HEK293T (cell line): ENCODE measurements at regions not wholly inside any gene's neighbourhood (a gene's known extent, or its start where the extent isn't known, plus 50 kb on each side); places are given as distances from the start of the nearest gene placed in this dataset.

Experiments
- CTCF ChIA-PET: fragments of 350-600 bp; formaldehyde crosslinking; extraction: SDS; loops from one replicate; lab custom pipeline; 2021; ENCODE audit warnings: antibody characterized with exemption, inconsistent platforms; lab: Yijun Ruan, JAX
- POLR2A ChIA-PET: fragments of 350-600 bp; formaldehyde crosslinking; extraction: SDS; loops from one replicate; lab custom pipeline; 2020; ENCODE audit warnings: antibody characterized with exemption, inconsistent platforms; lab: Yijun Ruan, JAX
- DNase-seq: peaks from one replicate; pipeline ENCODE4 v3.0.0; 2012; ENCODE audit warnings: mixed read lengths; ENCODE audit errors: extremely low spot score
- ARNT ChIP-seq: fragments of 450-650 bp; IDR thresholded peaks from 2 replicates; pipeline ENCODE4 v1.6.1; 2017; ENCODE audit warnings: mild to moderate bottlenecking
- BHLHE40 ChIP-seq: fragments of 450-650 bp; IDR thresholded peaks from 2 replicates; pipeline ENCODE4 v1.6.1; 2016; ENCODE audit warnings: mild to moderate bottlenecking, moderate library complexity, borderline replicate concordance
- CTBP1 ChIP-seq: fragments of 450-650 bp; IDR thresholded peaks from 2 replicates; pipeline ENCODE4 v1.6.1; 2016; ENCODE audit warnings: borderline replicate concordance
- ELF4 ChIP-seq: fragments of 450-650 bp; IDR thresholded peaks from 2 replicates; pipeline ENCODE4 v1.6.1; 2017; ENCODE audit warnings: antibody characterized with exemption
- FOXA1 ChIP-seq: fragments of 450-650 bp; IDR thresholded peaks from 2 replicates; pipeline ENCODE4 v1.6.1; 2016; ENCODE audit warnings: mild to moderate bottlenecking
- FOXK2 ChIP-seq: fragments of 450-650 bp; IDR thresholded peaks from 2 replicates; pipeline ENCODE4 v1.6.1; 2016; ENCODE audit warnings: mild to moderate bottlenecking
- FOXM1 ChIP-seq: fragments of 450-650 bp; IDR thresholded peaks from 2 replicates; pipeline ENCODE4 v1.6.1; 2017; ENCODE audit warnings: mild to moderate bottlenecking, borderline replicate concordance
- HDGF ChIP-seq: fragments of 450-650 bp; IDR thresholded peaks from 2 replicates; pipeline ENCODE4 v1.6.1; 2017; ENCODE audit warnings: antibody characterized with exemption, borderline replicate concordance
- L3MBTL2 ChIP-seq: fragments of 450-650 bp; conservative IDR thresholded peaks from 2 replicates; pipeline ENCODE4 v1.6.1; 2016; ENCODE audit warnings: mild to moderate bottlenecking
- LEF1 ChIP-seq: fragments of 450-650 bp; IDR thresholded peaks from 2 replicates; pipeline ENCODE4 v1.6.1; 2017; ENCODE audit warnings: mild to moderate bottlenecking, borderline replicate concordance
- NFRKB ChIP-seq: fragments of 450-650 bp; IDR thresholded peaks from 2 replicates; pipeline ENCODE4 v1.6.1; 2016; ENCODE audit warnings: mild to moderate bottlenecking, moderate library complexity
- PKNOX1 ChIP-seq: fragments of 450-650 bp; IDR thresholded peaks from 2 replicates; pipeline ENCODE4 v1.6.1; 2016
- SP1 ChIP-seq: fragments of 450-650 bp; IDR thresholded peaks from 2 replicates; pipeline ENCODE4 v1.6.1; 2017
- SUZ12 ChIP-seq: fragments of 450-650 bp; IDR thresholded peaks from 2 replicates; pipeline ENCODE4 v1.6.1; 2016; ENCODE audit warnings: mild to moderate bottlenecking
- TARDBP ChIP-seq: fragments of 450-650 bp; IDR thresholded peaks from 2 replicates; pipeline ENCODE4 v1.6.1; 2016
- ZNF384 ChIP-seq: fragments of 450-650 bp; IDR thresholded peaks from 2 replicates; pipeline ENCODE4 v1.6.1; 2016

GRCh38 chr6:22219925-22220324 is 76.9 kb downstream of the PRL start:
- POLR2A ChIA-PET = no interaction called here
- CTCF ChIA-PET = no interaction called here
- no peak for TF ChIP-seq ZNF384
- DNase-seq = no peak

- DNase-seq = no peak
- ChIA-PET POLR2A (no interaction called here), CTCF (no interaction called here)
- TF ChIP-seq TARDBP (no peak), SP1 (no peak), L3MBTL2 (no peak), CTBP1 (no peak), FOXA1 (no peak), ARNT (no peak), FOXM1 (no peak), SUZ12 (no peak), FOXK2 (no peak), ZNF384 (no peak), LEF1 (no peak), ELF4 (no peak), NFRKB (no peak), BHLHE40 (no peak), HDGF (no peak), PKNOX1 (no peak)
These were observed 75.6 kb downstream of the PRL start for GRCh38 chr6:22221211-22221610.

GRCh38 chr6:22221630-22222029 is 75.2 kb downstream of the PRL start:
- ChIA-PET CTCF (no interaction called here), POLR2A (no interaction called here)
- no peak for TF ChIP-seq SP1
- no peak for TF ChIP-seq FOXA1
- no peak for TF ChIP-seq CTBP1
- no peak for TF ChIP-seq FOXM1
- TF ChIP-seq SUZ12 = no peak
- TF ChIP-seq HDGF = no peak
- no peak for TF ChIP-seq ARNT
- no peak for TF ChIP-seq PKNOX1
- TF ChIP-seq BHLHE40 = no peak
- TF ChIP-seq TARDBP = no peak
- no peak for TF ChIP-seq ELF4
- TF ChIP-seq L3MBTL2 = no peak
- TF ChIP-seq ZNF384 = no peak
- TF ChIP-seq LEF1 = no peak
- TF ChIP-seq FOXK2 = no peak
- TF ChIP-seq NFRKB = no peak
- no peak for DNase-seq

- ChIA-PET CTCF (no interaction called here), POLR2A (no interaction called here)
- TF ChIP-seq ELF4 = no peak
- TF ChIP-seq PKNOX1 = no peak
- no peak for TF ChIP-seq ARNT
- no peak for TF ChIP-seq FOXM1
- no peak for TF ChIP-seq FOXA1
- TF ChIP-seq BHLHE40 = no peak
- TF ChIP-seq ZNF384 = no peak
- TF ChIP-seq NFRKB = no peak
- no peak for TF ChIP-seq SUZ12
- TF ChIP-seq LEF1 = no peak
- TF ChIP-seq TARDBP = no peak
- no peak for DNase-seq
These were observed 74.4 kb downstream of the PRL start for GRCh38 chr6:22222469-22222868.

GRCh38 chr6:22227824-22228610 is 68.8 kb downstream of the PRL start:
- DNase-seq = no peak
- ChIA-PET POLR2A (no interaction called here), CTCF (no interaction called here)
- no peak for TF ChIP-seq TARDBP
- no peak for TF ChIP-seq SP1
- no peak for TF ChIP-seq FOXM1
- TF ChIP-seq CTBP1 = no peak
- no peak for TF ChIP-seq HDGF
- no peak for TF ChIP-seq ARNT
- TF ChIP-seq SUZ12 = no peak
- no peak for TF ChIP-seq PKNOX1
- no peak for TF ChIP-seq ELF4
- no peak for TF ChIP-seq ZNF384
- no peak for TF ChIP-seq BHLHE40
- no peak for TF ChIP-seq L3MBTL2
- TF ChIP-seq FOXA1 = no peak
- no peak for TF ChIP-seq LEF1

- no peak for DNase-seq
- POLR2A ChIA-PET = no interaction called here
- TF ChIP-seq TARDBP (no peak), L3MBTL2 (no peak), BHLHE40 (no peak), FOXM1 (no peak), PKNOX1 (no peak)
- CTCF ChIA-PET = no interaction called here
These were observed 65.8 kb downstream of the PRL start for GRCh38 chr6:22231050-22231449.
